ENCODE measurements at regions not wholly inside any gene's neighbourhood (a gene's known extent, or its start where the extent isn't known, plus 50 kb on each side); places are given as distances from the start of the nearest gene placed in this dataset.
A peak's percentile ranks its signal among the peaks of the same experiment; 100 is the strongest.

DNA sequence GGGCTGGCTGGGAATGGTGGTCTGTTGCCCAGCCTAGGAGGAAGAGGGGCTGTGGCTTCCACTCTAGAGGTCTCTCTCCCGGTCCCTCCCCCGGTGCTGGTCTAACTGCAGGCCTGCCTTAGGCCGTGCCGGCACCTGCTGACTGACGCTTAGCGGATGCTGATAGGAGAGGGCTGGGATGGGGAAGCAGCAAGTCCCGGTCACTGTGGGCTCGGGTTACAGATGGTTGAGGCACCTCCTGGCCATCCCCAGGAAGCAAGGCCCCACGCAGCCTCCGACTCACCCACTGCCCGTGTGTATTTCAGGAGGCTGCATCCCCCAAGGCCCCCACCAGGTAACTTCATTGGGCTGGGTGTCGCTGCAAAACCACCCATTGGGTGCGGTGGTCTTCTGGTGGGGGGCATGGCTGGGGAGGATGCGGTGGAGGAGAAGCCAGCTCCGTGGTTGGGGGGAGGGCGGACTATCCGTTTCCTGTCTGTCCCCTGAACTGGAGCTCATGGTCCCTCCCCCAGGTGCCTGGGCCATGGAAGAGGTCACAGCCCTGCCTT lies 278.9 kb downstream of the SEC14L1 start:
- Histone ChIP-seq H3K9ac (ENCODE audit: low read length) (peak overlapping the region; percentile 15), H3K18ac (ENCODE audit: low read length) (no peak overlapping the region), H3K27me3 (ENCODE audit: insufficient read depth, low read length, poor library complexity) (no peaks in the 10 kb centered on the region), H3K4ac (ENCODE audit: low read depth, low read length) (no peak overlapping the region), H2BK5ac (ENCODE audit: low read length) (no peak overlapping the region), H2AK5ac (ENCODE audit: low read length) (no peak overlapping the region), H3K79me2 (ENCODE audit: control insufficient read depth, insufficient read depth, low read length) (peaks cover 16% of the 10 kb centered on the region), H3K4me3 (ENCODE audit: low read length) (no peak overlapping the region), H3K36me3 (ENCODE audit: control insufficient read depth, insufficient read depth, low read length) (no peaks in the 10 kb centered on the region), H3K79me1 (ENCODE audit: low read length) (peaks cover 24% of the 10 kb centered on the region), H3K4me2 (ENCODE audit: low read length) (no peak overlapping the region), H2BK15ac (replicated peaks; ENCODE audit: low read depth) (no peak overlapping the region), H4K8ac (ENCODE audit: low read depth, low read length) (no peak overlapping the region), H3K56ac (ENCODE audit: low read length) (peak overlapping the region; percentile 56), H4K5ac (ENCODE audit: low read length) (no peak overlapping the region), H3K4me1 (ENCODE audit: control insufficient read depth, low read depth, low read length) (peaks cover 19% of the 10 kb centered on the region), H3K23ac (ENCODE audit: low read length) (no peak overlapping the region), H2BK120ac (ENCODE audit: low read depth, low read length) (no peak overlapping the region), H3K27ac (ENCODE audit: low read depth, low read length) (peak overlapping the region; percentile 53)
- WGBS (ENCODE audit: extremely low coverage, insufficient coverage, low lambda C conversion rate): no CpG with 5 or more reads among the region's 17 CpGs
- DNase-seq: peak; percentile 94

DNA sequence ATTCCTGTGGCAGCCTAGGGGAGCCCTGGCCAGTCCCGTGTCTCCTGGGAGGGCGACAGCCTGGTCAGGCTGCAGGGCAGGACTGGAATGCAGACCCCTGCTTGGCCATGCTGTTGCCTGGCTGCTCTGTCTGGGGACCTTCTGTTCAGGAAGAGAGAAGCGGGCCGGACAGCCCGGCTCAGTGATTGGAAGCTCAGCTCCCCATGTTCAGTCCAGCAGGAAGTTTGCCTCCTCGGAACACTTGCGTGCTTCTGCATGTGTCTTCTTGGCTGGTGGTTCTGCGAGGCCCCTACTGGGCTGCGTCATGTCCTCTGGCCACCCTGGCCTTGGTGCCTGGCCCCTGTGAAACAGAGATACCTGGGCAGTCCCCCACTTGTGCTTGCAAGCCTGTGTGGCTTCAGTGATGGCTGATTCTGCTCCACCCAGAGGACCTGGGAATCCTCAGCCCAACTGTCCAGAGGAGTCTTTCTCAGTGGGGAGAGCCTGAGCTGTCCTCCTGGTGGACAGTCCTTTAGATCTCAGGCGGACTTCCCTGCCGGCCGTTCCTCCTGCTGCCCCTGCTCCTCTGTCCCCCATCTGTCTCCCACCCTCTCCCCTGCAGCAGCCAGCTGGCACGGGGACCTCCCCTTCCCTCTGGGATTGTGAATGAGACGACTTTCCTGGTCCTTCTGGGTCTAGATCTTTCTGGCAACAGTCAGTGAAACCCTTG lies 279.5 kb downstream of the SEC14L1 start:
- no peak overlapping the region for H4K8ac ChIP-seq (ENCODE audit: low read depth, low read length)
- peaks cover 16% of the 10 kb centered on the region for H3K79me2 ChIP-seq (ENCODE audit: control insufficient read depth, insufficient read depth, low read length)
- peak overlapping the region; percentile 6 for H3K9ac ChIP-seq (ENCODE audit: low read length)
- DNase-seq: no peak
- H3K27me3 ChIP-seq (ENCODE audit: insufficient read depth, low read length, poor library complexity): no peaks in the 10 kb centered on the region
- H3K79me1 ChIP-seq (ENCODE audit: low read length): peaks cover 26% of the 10 kb centered on the region
- WGBS (ENCODE audit: extremely low coverage, insufficient coverage, low lambda C conversion rate): no CpG with 5 or more reads among the region's 14 CpGs
- no peaks in the 10 kb centered on the region for H3K36me3 ChIP-seq (ENCODE audit: control insufficient read depth, insufficient read depth, low read length)
- H3K4me1 ChIP-seq (ENCODE audit: control insufficient read depth, low read depth, low read length): peaks cover 19% of the 10 kb centered on the region
- no peak overlapping the region for H3K23ac ChIP-seq (ENCODE audit: low read length)
- H3K18ac ChIP-seq (ENCODE audit: low read length): peak overlapping the region; percentile 24
- H2BK120ac ChIP-seq (ENCODE audit: low read depth, low read length): no peak overlapping the region
- H2BK15ac ChIP-seq (replicated peaks; ENCODE audit: low read depth): no peak overlapping the region
- H2AK5ac ChIP-seq (ENCODE audit: low read length): peak overlapping the region; percentile 35
- peak overlapping the region; percentile 56 for H3K56ac ChIP-seq (ENCODE audit: low read length)
- H3K4me3 ChIP-seq (ENCODE audit: low read length): no peak overlapping the region
- H4K5ac ChIP-seq (ENCODE audit: low read length): no peak overlapping the region
- peak overlapping the region; percentile 53 for H3K27ac ChIP-seq (ENCODE audit: low read depth, low read length)
- no peak overlapping the region for H3K4me2 ChIP-seq (ENCODE audit: low read length)
- peak overlapping the region; percentile 57 for H2BK5ac ChIP-seq (ENCODE audit: low read length)
- H3K4ac ChIP-seq (ENCODE audit: low read depth, low read length): no peak overlapping the region

DNA sequence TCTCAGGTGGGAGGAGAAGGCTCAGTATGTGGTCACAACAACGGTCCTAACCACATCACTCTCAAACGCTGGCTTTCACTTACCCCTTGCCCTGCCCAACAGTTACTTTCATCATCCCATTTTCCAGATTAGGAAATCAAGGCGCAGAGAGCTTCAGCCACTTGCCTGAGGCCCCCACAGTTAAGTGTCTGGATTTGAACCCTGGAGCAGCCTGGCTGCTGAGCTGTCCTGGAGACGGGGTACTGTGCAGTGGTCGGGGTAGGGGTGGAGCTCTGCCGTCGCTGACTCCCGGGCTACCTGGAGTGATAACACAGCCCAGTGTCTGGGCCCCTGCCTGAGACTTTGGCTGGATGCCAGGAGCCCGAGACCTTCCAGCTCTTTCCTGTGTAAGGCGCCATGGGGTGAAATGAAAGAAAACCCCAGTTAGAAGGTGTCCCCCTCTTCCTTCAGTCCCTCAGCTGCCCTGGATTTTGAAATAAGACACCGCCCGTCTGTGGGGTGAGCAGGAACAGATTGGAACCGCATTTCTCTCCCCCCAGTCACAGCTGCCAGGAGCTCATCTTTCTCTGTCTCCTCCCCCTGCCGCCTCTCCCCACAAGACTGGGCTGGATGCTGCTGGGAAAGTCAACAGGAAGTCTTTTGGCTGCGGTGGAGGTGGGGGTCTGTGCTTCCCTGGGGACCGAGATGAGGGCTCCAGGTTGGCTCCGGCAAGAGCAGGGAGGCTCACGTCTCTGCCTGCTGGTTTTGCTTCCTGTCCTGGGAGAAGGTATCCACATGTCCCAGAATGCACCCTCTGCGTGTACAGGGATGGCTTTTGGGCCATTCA lies 280.2 kb downstream of the SEC14L1 start:
- WGBS (ENCODE audit: extremely low coverage, insufficient coverage, low lambda C conversion rate): no CpG with 5 or more reads among the region's 19 CpGs
- Histone ChIP-seq H3K79me2 (ENCODE audit: control insufficient read depth, insufficient read depth, low read length) (peaks cover 17% of the 10 kb centered on the region), H3K79me1 (ENCODE audit: low read length) (peaks cover 29% of the 10 kb centered on the region), H2BK5ac (ENCODE audit: low read length) (peak overlapping the region; percentile 57), H3K56ac (ENCODE audit: low read length) (peak overlapping the region; percentile 84), H2BK120ac (ENCODE audit: low read depth, low read length) (no peak overlapping the region), H3K4me3 (ENCODE audit: low read length) (no peak overlapping the region), H3K4ac (ENCODE audit: low read depth, low read length) (no peak overlapping the region), H4K5ac (ENCODE audit: low read length) (no peak overlapping the region), H3K27me3 (ENCODE audit: insufficient read depth, low read length, poor library complexity) (no peaks in the 10 kb centered on the region), H3K27ac (ENCODE audit: low read depth, low read length) (peak overlapping the region; percentile 71), H3K23ac (ENCODE audit: low read length) (peak overlapping the region; percentile 86), H3K4me1 (ENCODE audit: control insufficient read depth, low read depth, low read length) (peaks cover 25% of the 10 kb centered on the region), H4K8ac (ENCODE audit: low read depth, low read length) (no peak overlapping the region), H3K18ac (ENCODE audit: low read length) (peak overlapping the region; percentile 24), H2AK5ac (ENCODE audit: low read length) (peak overlapping the region; percentile 77), H2BK15ac (replicated peaks; ENCODE audit: low read depth) (no peak overlapping the region), H3K9ac (ENCODE audit: low read length) (peak overlapping the region; percentile 54), H3K4me2 (ENCODE audit: low read length) (peak overlapping the region; percentile 14), H3K36me3 (ENCODE audit: control insufficient read depth, insufficient read depth, low read length) (no peaks in the 10 kb centered on the region)
- peak; percentile 95 for DNase-seq

DNA sequence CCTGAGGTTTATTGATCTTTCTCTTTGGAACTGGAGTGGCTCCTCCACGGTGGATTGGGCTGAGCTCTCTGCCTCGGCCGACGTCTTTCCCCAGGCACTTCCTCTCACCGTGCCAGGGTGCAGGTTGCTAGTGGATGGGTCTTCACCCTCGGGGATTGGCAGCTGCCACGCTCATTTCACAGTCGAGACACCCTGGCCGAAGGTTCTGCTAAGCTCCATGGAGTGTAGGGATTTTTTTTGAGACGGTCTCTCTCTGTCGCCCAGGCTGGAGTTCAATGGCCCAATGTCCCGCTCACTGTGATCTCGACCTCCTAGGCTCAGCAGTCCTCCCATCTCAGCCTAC lies 280.8 kb downstream of the SEC14L1 start:
- peaks cover 18% of the 10 kb centered on the region for H3K79me2 ChIP-seq (ENCODE audit: control insufficient read depth, insufficient read depth, low read length)
- H3K4ac ChIP-seq (ENCODE audit: low read depth, low read length): no peak overlapping the region
- peak overlapping the region; percentile 77 for H2AK5ac ChIP-seq (ENCODE audit: low read length)
- H3K27me3 ChIP-seq (ENCODE audit: insufficient read depth, low read length, poor library complexity): no peaks in the 10 kb centered on the region
- H3K23ac ChIP-seq (ENCODE audit: low read length): peak overlapping the region; percentile 86
- no peaks in the 10 kb centered on the region for H3K36me3 ChIP-seq (ENCODE audit: control insufficient read depth, insufficient read depth, low read length)
- WGBS (ENCODE audit: extremely low coverage, insufficient coverage, low lambda C conversion rate): no CpG with 5 or more reads among the region's 13 CpGs
- peaks cover 25% of the 10 kb centered on the region for H3K4me1 ChIP-seq (ENCODE audit: control insufficient read depth, low read depth, low read length)
- H2BK15ac ChIP-seq (replicated peaks; ENCODE audit: low read depth): no peak overlapping the region
- H3K56ac ChIP-seq (ENCODE audit: low read length): peak overlapping the region; percentile 84
- H3K27ac ChIP-seq (ENCODE audit: low read depth, low read length): peak overlapping the region; percentile 71
- peak overlapping the region; percentile 31 for H2BK5ac ChIP-seq (ENCODE audit: low read length)
- H3K4me3 ChIP-seq (ENCODE audit: low read length): no peak overlapping the region
- peak overlapping the region; percentile 54 for H3K9ac ChIP-seq (ENCODE audit: low read length)
- H4K5ac ChIP-seq (ENCODE audit: low read length): no peak overlapping the region
- no peak overlapping the region for H4K8ac ChIP-seq (ENCODE audit: low read depth, low read length)
- peak overlapping the region; percentile 14 for H3K4me2 ChIP-seq (ENCODE audit: low read length)
- peaks cover 25% of the 10 kb centered on the region for H3K79me1 ChIP-seq (ENCODE audit: low read length)
- H3K18ac ChIP-seq (ENCODE audit: low read length): peak overlapping the region; percentile 9
- H2BK120ac ChIP-seq (ENCODE audit: low read depth, low read length): no peak overlapping the region
- DNase-seq: no peak

DNA sequence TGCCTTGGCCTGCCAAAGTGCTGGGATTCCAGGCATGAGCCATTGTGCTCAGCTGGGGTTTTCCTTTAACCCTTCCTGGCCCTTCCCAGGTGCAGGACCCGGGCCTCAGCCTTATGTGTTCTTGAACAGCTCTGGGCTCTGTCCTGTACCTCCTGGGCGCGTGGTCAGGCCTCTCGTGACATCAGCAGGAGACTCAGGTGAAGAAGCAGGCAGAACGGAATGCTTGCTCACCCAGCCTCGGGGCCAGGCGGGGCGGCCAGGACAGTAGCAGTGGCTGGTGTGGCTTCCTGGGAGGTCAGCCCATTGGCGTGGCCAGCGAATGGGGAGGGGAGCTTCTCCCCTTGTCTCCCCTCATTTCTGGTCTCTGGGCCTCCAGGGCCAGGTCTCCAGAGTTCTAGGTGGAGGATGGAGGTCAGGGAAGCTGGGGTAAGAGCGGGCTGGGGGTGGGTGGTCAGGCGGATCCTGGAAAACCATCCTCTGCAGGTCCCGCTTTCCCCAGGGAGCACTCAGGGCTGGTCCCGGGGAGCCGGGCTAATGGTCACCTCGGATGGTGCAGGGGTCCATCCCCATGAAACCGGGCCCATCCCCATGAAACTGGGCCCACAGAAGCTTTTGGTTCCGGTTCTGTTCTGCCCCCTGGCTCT lies 281.5 kb downstream of the SEC14L1 start:
- no CpG with 5 or more reads among the region's 18 CpGs for WGBS (ENCODE audit: extremely low coverage, insufficient coverage, low lambda C conversion rate)
- peaks cover 25% of the 10 kb centered on the region for H3K4me1 ChIP-seq (ENCODE audit: control insufficient read depth, low read depth, low read length)

More for the DNA sequence above, 281.5 kb downstream of the SEC14L1 start:
- no peak overlapping the region for H2AK5ac ChIP-seq (ENCODE audit: low read length)
- H2BK5ac ChIP-seq (ENCODE audit: low read length): no peak overlapping the region
- no peak overlapping the region for H2BK15ac ChIP-seq (replicated peaks; ENCODE audit: low read depth)
- no peak overlapping the region for H3K4me2 ChIP-seq (ENCODE audit: low read length)
- H3K4ac ChIP-seq (ENCODE audit: low read depth, low read length): peak overlapping the region; percentile 17
- H3K4me3 ChIP-seq (ENCODE audit: low read length): no peak overlapping the region
- no peak overlapping the region for H4K8ac ChIP-seq (ENCODE audit: low read depth, low read length)
- peaks cover 16% of the 10 kb centered on the region for H3K79me2 ChIP-seq (ENCODE audit: control insufficient read depth, insufficient read depth, low read length)
- no peaks in the 10 kb centered on the region for H3K36me3 ChIP-seq (ENCODE audit: control insufficient read depth, insufficient read depth, low read length)
- no peaks in the 10 kb centered on the region for H3K27me3 ChIP-seq (ENCODE audit: insufficient read depth, low read length, poor library complexity)
- no peak overlapping the region for H2BK120ac ChIP-seq (ENCODE audit: low read depth, low read length)
- peak overlapping the region; percentile 31 for H3K27ac ChIP-seq (ENCODE audit: low read depth, low read length)
- H3K23ac ChIP-seq (ENCODE audit: low read length): no peak overlapping the region
- DNase-seq: peak; percentile 35
- peak overlapping the region; percentile 31 for H3K9ac ChIP-seq (ENCODE audit: low read length)
- peak overlapping the region; percentile 7 for H3K18ac ChIP-seq (ENCODE audit: low read length)
- H3K56ac ChIP-seq (ENCODE audit: low read length): peak overlapping the region; percentile 50
- peaks cover 27% of the 10 kb centered on the region for H3K79me1 ChIP-seq (ENCODE audit: low read length)
- H4K5ac ChIP-seq (ENCODE audit: low read length): no peak overlapping the region

Data from mesendoderm (in vitro differentiated cells).